GM10248 (cell line): ENCODE measurements at regions not wholly inside any gene's neighbourhood (a gene's known extent, or its start where the extent isn't known, plus 50 kb on each side); places are given as distances from the start of the nearest gene placed in this dataset.
"Not testable (repeated sequence)": the region's sequence is repeated elsewhere in the genome, so short reads cannot be mapped to it uniquely, and the experiment has no call there.

ENCODE experiments used
- CTCF ChIA-PET: fragments of 300-600 bp; sonication (Branson Sonifier 250); formaldehyde crosslinking; extraction: SDS; loops from one replicate; lab custom pipeline; 2021; ENCODE audit warnings: antibody characterized with exemption; lab: Yijun Ruan, JAX
- POLR2A ChIA-PET: fragments of 350-650 bp; sonication (Branson Sonifier 250); formaldehyde crosslinking; extraction: SDS; loops from one replicate; lab custom pipeline; 2020; ENCODE audit warnings: antibody characterized with exemption; lab: Yijun Ruan, JAX
- DNase-seq: peaks from one replicate; pipeline ENCODE4 v3.0.0; 2012; ENCODE audit errors: extremely low spot score
- CTCF ChIP-seq: IDR thresholded peaks from 2 replicates; pipeline ENCODE4 v1.5.1; 2012; ENCODE audit warnings: mild to moderate bottlenecking, low read depth; ENCODE audit errors: extremely low read depth, missing control alignments, control extremely low read depth

- POLR2A ChIA-PET, result no interaction called here
- CTCF ChIA-PET, result interaction anchor here (0.9 to 2.8 kb wide), 6 partner anchors 10 to 835 kb away, joined by 3 to 15 read pairs (median 4); no protein-coding TSS in a partner anchor
- DNase-seq, result no peak
- no peak for TF ChIP-seq CTCF
Measured at GRCh38 chr16:47976636-47977210, 179.1 kb downstream of the ABCC12 start.

- POLR2A ChIA-PET, CTCF ChIA-PET, DNase-seq: not testable (repeated sequence)
Measured at GRCh38 chr16:47974971-47975370, 180.8 kb downstream of the ABCC12 start.

- no peak for TF ChIP-seq CTCF
- no peak for DNase-seq
- ChIA-PET POLR2A (no interaction called here), CTCF (no interaction called here)
Measured at GRCh38 chr16:47973552-47973951, 182.2 kb downstream of the ABCC12 start.

DNA sequence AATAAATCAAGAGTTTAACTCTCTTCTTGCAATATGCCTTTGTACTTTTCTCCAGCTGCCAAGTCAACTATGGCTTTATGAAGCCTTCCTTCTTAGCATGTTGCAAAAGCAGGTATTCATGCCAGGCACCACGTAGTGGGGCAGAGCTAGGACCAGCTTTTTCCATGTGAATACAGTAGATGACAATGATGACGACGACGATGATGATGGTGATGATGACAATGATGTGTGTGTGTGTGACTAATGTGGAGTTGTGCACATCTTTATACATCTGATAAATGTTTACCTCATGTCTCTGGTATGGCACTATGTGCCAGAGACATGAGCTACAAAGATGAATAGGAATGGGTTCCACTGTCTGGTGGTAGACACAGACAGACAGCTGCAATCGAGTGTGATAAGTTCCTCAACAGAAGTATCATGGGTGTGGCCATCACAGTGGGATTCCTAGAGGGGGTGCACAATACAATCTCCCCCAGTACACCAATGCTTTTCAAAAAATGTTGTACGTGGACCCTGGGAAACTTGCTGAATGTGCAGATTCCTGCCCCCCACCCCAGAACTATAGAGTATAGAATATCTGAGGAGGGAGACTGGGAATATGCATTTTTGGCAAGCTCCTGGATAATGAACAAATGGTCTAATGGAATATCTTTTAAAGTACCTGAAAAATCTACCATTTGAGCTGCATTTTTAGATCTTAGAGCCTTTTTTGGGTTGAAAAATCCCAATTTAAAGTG is 183.4 kb downstream of the ABCC12 start:
- ChIA-PET CTCF (no interaction called here), POLR2A (no interaction called here)
- no peak for DNase-seq
- no peak for TF ChIP-seq CTCF

DNA sequence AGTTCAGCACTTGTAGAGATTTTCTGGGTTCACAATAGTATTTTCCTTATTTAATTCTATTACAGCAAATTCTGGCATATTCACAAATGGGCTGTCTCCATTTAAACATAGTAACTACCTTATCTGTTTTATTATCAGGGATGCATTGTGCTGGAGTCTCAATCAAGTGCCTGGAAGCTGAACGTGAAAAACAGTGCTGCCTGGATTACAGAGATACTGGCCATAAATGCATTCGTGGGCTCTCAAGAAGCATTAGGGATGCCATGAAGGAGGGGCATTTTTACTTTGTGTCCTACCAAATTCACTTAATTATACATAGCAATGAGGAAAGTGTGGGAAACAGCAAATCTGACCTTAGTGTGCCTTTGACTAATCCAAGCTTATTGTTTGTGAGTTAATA is 184.6 kb downstream of the ABCC12 start:
- ChIA-PET CTCF (no interaction called here), POLR2A (no interaction called here)
- DNase-seq, result no peak

DNA sequence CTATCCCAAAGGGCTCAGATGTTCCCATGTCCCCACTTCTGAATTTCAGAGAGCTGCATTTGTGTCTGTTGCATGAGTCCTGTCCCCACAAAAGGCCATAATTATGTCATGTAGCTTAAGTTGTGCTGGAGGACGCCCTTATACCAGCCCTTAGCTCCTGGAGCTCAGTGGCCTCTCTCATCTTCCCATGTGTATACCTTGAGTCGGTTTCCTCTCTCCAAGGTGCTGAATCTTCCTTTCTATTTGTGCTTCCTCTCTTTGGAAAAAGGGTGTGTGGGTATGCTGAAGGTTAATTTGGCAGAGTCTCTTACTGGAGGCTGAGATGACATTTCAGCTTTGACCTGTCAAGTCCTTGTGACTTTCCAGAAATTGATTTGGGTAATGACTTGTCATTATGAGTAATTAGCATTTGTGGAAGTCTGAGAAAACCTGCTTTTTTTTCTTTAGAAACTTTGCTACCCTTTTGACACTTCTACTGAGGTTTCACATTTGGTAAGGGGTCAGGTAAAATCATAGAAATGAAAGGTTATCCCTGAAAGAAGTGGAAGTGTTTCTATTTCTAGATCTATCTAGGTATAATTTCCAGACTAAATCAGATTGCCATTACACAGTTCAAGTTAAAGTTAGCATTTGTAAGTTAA is 185.4 kb downstream of the ABCC12 start:
- DNase-seq, result no peak
- ChIA-PET CTCF (no interaction called here), POLR2A (no interaction called here)
- no peak for TF ChIP-seq CTCF

More for the DNA sequence above, 184.6 kb downstream of the ABCC12 start:
- TF ChIP-seq CTCF, result no peak

DNA sequence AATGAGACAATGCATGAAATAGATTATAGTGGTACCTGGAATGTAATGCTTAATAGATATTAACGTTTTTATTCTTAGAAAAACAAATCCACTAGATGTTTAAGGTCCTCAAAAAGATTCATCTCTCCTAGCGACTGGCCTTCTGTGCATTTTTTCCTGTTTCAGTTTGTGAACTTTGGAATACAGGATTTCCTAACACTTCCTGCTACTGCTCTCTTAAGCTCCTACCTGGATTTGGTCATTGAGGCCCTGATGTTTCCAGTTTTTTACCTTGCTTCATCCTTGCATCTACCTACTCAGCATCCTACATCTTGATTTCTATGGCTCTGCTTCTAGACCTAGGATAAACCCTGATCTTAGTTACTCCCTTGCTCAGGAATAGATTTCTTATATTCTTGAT is 188.4 kb downstream of the ABCC12 start:
- CTCF ChIA-PET, result interaction anchor here (3.2 kb wide), 1 partner anchor 10 kb away, joined by 15 read pairs; no protein-coding TSS in a partner anchor

More for the DNA sequence above, 188.4 kb downstream of the ABCC12 start:
- no peak for DNase-seq
- TF ChIP-seq CTCF, result no peak
- POLR2A ChIA-PET, result no interaction called here
